B cell (primary cell): ENCODE measurements at regions not wholly inside any gene's neighbourhood (a gene's known extent, or its start where the extent isn't known, plus 50 kb on each side); places are given as distances from the start of the nearest gene placed in this dataset.

Experiments
- CTCF ChIP-seq: fragments of 200-600 bp; IDR thresholded peaks from one replicate; pipeline ENCODE4 v1.8.0; 2022; ENCODE audit warnings: antibody characterized with exemption, mild to moderate bottlenecking
- EZH2 ChIP-seq: IDR thresholded peaks from 2 replicates; pipeline ENCODE4 v1.6.1; 2012; ENCODE audit warnings: borderline replicate concordance, low read depth, mild to moderate bottlenecking, moderate library complexity, low read length; ENCODE audit not compliant: insufficient read depth, poor library complexity, severe bottlenecking

- TF ChIP-seq CTCF (no peak), EZH2 (no peak)
These were observed 195.3 kb upstream of the LNX1 start for GRCh38 chr4:53786632-53787031.
